NCI-H748 (cell line): ENCODE measurements at regions not wholly inside any gene's neighbourhood (a gene's known extent, or its start where the extent isn't known, plus 50 kb on each side); places are given as distances from the start of the nearest gene placed in this dataset.

Source experiments
- DNase-seq: peaks from one replicate; lab custom pipeline; 2025; ENCODE audit not compliant: unreplicated experiment; lab: John Stamatoyannopoulos, UW

- no peak for DNase-seq
Measured at GRCh38 chr10:36187380-36188079, 545.4 kb upstream of the FZD8 start.

GRCh38 chr10:36185097-36185496 is 543.0 kb upstream of the FZD8 start:
- no peak for DNase-seq

GRCh38 chr10:36183726-36184125 is 541.6 kb upstream of the FZD8 start:
- DNase-seq, result no peak

- no peak for DNase-seq
Measured at GRCh38 chr10:36183056-36183455, 541.0 kb upstream of the FZD8 start.

- no peak for DNase-seq
Measured at GRCh38 chr10:36182606-36183005, 540.5 kb upstream of the FZD8 start.

- DNase-seq, result no peak
Measured at GRCh38 chr10:36182179-36182566, 540.1 kb upstream of the FZD8 start.

- DNase-seq, result no peak
Measured at GRCh38 chr10:36181426-36182178, 539.5 kb upstream of the FZD8 start.

- DNase-seq, result no peak
Measured at GRCh38 chr10:36178616-36179015, 536.5 kb upstream of the FZD8 start.

GRCh38 chr10:36177071-36177470 is 535.0 kb upstream of the FZD8 start:
- no peak for DNase-seq

GRCh38 chr10:36175954-36176353 is 533.9 kb upstream of the FZD8 start:
- DNase-seq, result no peak

GRCh38 chr10:36173364-36173763 is 531.3 kb upstream of the FZD8 start:
- no peak for DNase-seq

- no peak for DNase-seq
Measured at GRCh38 chr10:36171953-36172940, 530.2 kb upstream of the FZD8 start.

- no peak for DNase-seq
Measured at GRCh38 chr10:36171556-36171952, 529.5 kb upstream of the FZD8 start.

- no peak for DNase-seq
Measured at GRCh38 chr10:36170943-36171501, 528.9 kb upstream of the FZD8 start.

GRCh38 chr10:36170142-36170719 is 528.1 kb upstream of the FZD8 start:
- no peak for DNase-seq

GRCh38 chr10:36168777-36169176 is 526.7 kb upstream of the FZD8 start:
- DNase-seq, result no peak

GRCh38 chr10:36164556-36165504 is 522.7 kb upstream of the FZD8 start:
- no peak for DNase-seq

GRCh38 chr10:36163827-36164226 is 521.7 kb upstream of the FZD8 start:
- no peak for DNase-seq

- no peak for DNase-seq
Measured at GRCh38 chr10:36157486-36157885, 515.4 kb upstream of the FZD8 start.

GRCh38 chr10:36148207-36148606 is 506.1 kb upstream of the FZD8 start:
- DNase-seq, result no peak
